HG02943 (cell line): ENCODE measurements at regions not wholly inside any gene's neighbourhood (a gene's known extent, or its start where the extent isn't known, plus 50 kb on each side); places are given as distances from the start of the nearest gene placed in this dataset.
"Not testable (repeated sequence)": the region's sequence is repeated elsewhere in the genome, so short reads cannot be mapped to it uniquely, and the experiment has no call there.

Experiments used
- ATAC-seq: cut with Tn5 transposase; IDR thresholded peaks from one replicate; pipeline ENCODE4 v1.9.1; 2021; ENCODE audit warnings: mild to moderate bottlenecking, low read depth, moderate library complexity; ENCODE audit not compliant: unreplicated experiment

- no peak for ATAC-seq
These were observed 52.6 kb upstream of the JUN start for GRCh38 chr1:58836408-58836807.

- no peak for ATAC-seq
These were observed 54.0 kb upstream of the JUN start for GRCh38 chr1:58837886-58838285.

DNA sequence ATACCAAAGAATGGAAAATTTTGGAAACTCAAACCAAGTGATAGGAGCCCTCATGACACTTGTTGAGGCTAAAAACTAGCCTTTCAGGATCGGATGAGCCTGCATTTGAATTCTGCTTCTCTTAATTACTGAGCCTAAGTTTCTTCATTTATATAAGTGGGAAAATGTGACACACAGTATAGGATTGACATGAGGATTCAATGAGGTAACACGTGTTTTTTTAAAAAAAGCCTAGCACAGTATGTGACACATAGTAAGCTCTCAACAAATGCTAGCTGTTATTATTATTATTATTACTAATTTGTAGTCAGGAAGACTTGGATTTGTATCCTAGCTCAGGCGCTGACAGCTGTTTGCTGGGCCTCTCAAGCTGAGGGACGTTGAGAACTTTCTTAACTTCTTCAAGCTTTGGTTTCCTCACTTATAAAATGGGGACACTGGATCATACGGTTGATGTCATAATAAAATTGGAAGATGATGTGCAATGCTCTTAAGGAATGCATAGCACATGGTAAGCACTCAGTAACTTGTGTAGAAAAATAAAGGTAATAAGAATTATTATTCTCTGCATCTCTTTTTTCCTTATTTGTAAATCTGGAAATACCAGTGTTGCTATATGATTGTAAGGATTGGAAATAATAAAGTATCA is 55.4 kb upstream of the JUN start:
- ATAC-seq: no peak

- no peak for ATAC-seq
These were observed 56.3 kb upstream of the JUN start for GRCh38 chr1:58839846-58840835.

DNA sequence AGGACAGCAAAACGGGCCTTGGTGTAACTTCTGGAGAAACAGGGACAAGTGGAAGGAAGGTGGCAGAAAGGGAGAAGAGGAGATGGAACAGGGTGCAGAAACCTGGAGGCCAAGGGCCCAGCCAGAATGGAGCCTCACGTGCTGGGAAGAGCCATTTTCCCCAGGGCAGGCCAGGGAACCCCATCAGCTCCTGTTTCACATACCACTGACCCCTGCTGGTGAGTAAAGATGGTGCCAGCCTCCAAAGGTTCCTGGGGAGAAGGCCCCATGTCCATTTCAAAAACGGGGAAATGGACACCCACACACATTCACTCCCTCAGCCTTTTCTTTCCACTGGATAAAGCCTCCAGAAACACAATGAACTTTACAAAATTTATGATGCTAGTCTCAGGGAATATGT is 57.6 kb upstream of the JUN start:
- no peak for ATAC-seq

GRCh38 chr1:58842941-58843340 is 59.1 kb upstream of the JUN start:
- ATAC-seq: no peak

DNA sequence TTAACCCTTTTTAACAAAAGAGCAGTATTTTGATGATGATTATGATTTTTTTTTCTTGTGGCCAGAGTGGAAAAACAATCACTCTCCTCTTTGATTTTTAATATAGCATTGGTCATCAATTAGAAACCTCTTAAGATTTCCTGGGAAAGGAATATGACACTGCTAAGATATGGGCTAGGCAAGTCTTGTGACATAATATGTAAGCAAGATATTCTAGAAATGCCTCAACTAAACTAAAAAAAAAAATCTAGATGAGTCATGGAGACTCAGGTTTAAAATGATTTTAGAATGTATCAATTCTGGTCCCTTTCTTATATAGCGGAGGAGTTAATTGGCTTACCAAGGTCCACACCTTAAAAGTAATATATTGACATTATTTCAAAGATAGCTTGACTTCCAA is 60.3 kb upstream of the JUN start:
- no peak for ATAC-seq

DNA sequence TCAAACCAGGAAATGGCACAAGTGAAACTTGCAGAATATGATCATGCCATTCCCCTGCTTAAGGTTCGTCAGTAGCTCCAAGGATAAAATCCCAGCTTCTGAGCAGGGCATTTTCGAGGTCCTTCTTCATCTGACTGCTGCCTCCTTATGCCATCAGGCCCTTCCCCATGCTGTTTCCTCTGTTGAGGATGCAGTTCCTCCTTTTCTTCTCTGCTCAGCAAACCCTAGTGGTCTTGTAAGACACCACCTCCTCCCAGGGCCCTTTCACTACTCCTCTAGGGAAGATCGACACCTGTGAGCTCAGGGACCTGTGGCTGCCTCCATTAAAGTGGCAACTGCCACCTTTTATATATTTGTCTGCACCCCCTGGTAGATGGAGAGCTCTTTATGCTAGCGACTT is 62.1 kb upstream of the JUN start:
- no peak for ATAC-seq

DNA sequence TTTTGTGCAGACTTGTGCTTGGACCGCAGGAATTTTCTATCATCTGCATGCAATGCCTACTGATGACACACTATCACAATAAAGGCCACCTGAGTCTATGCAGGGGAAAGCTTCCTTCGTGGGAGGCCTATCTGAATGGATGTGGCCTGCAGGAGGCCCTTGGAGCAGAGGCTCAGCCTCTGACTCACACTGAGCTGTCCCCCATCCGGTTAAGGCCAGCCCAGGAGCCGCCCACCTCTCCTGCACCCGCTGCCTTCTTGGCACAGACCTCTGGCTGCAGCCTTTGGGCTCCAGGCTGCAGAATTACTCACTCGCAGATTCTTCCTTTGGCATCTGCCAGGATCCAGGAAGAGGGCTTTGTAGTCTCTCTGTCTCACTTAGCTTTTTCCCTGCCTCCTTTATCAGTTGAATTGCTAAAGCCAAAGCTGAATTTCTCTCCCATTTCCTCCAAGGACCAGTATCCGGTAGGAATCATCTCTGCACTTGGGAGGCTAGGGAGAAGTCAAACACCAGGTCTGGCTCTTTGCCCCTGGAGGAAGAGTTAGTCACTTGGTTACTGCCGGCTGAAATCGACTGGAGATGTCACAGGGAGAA is 65.1 kb upstream of the JUN start:
- ATAC-seq: no peak

DNA sequence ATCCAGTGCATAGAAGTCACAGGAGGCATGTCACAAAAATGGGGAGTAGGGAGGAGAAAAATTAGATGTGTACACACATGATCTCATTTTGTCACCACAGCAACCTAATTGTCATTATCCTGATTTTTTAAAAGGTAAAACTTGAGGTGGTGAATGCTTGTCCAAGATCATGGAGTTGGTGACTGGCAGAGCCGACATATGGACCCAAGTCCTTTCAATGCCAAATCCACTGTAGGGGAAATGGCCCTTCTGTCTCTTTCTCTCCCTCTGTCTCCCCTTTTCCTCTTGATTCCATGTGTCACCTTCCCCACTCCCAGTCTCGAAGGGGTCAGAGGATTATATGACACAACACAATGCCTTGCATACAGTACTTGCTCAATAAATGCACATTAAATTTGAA is 65.7 kb upstream of the JUN start:
- ATAC-seq: no peak

GRCh38 chr1:58850636-58851035 is 66.8 kb upstream of the JUN start:
- ATAC-seq: no peak

- ATAC-seq: no peak
These were observed 69.1 kb upstream of the JUN start for GRCh38 chr1:58852731-58853485.

DNA sequence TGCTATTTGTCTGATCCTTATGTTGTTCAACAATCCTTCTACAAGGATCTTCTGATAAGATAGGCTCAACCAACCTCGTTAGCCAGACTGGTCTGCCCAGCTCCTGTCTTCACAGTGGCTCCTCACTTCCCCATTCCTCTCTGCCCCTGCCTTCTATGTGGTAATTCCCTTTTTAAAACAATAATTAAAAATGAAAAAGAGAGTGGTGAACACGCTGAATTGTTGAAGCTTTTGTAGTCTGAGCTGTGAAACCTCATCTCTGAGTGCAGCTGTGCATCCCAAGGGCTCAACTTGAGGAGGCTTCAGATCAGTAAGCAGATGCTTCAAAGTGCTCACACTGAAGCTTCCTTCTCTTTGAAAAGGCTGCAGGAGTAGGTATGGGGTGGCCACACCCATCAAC is 70.7 kb upstream of the JUN start:
- no peak for ATAC-seq

DNA sequence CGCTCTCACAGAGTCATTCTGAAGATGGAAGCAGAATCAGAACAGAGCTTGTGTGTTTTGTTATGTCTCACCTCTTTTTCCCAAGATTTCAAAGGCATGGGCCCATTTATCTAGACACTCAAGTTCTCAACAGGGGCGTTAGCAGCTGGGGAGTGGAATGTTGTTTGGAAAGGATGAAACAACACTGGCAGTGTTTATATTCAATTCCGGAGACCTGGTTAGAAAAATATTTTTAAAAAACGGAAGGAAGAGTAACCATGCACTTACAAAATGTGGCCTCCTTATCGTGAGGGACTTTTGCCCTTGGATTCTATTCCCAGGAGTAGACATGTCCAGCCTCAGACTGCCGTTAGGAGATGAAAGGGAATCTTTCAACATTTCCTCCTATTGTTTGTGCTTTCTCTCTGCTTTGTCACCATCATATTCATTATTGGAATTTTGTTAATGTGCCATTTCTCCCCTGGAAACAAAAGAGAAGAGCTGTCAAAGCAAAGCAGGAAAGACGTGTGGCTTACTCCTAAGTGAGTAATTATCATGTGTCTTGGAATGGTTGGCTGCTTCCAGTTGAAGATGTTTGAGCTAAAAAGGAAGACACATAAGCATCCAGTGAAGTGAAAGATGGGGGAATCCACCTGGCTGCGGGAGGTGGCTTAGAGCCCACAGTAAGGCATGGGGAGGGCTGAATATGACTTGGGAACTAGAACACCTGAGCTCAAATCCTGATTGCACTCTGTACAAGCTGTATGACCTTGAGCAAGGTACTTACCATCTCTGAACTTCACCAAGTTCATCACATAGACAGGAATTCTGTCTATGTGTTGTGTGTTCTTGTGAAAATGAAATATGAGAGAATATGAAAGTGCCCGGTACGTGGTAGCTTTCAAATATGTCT is 71.7 kb upstream of the JUN start:
- ATAC-seq: no peak

GRCh38 chr1:58856281-58856680 is 72.4 kb upstream of the JUN start:
- ATAC-seq: not testable (repeated sequence)

GRCh38 chr1:58857680-58858673 is 74.1 kb upstream of the JUN start:
- ATAC-seq: peak; percentile 87

- no peak for ATAC-seq
These were observed 76.1 kb upstream of the JUN start for GRCh38 chr1:58859769-58860485.

- ATAC-seq: no peak
These were observed 77.2 kb upstream of the JUN start for GRCh38 chr1:58861076-58861475.
